Fibroblast of lung (primary cell): ENCODE measurements at regions not wholly inside any gene's neighbourhood (a gene's known extent, or its start where the extent isn't known, plus 50 kb on each side); places are given as distances from the start of the nearest gene placed in this dataset.

Experiments used
- DNase-seq, 2 donors: peaks; one replicate each; pipeline versions ENCODE4 v3.0.0 to v3.0.0-alpha.2; 2010; ENCODE audit warnings: low read depth in 2 of 2
- H2AFZ ChIP-seq: 2 replicates; pipeline ENCODE4 v1.5.1; 2012; ENCODE audit warnings: low read length, control low read depth, inconsistent platforms
- H3K27ac ChIP-seq: 2 replicates; pipeline ENCODE4 v1.5.1; 2011; ENCODE audit warnings: low read length, control low read depth; ENCODE audit not compliant: insufficient read depth
- H3K27me3 ChIP-seq: 2 replicates; pipeline ENCODE4 v1.5.1; 2011; ENCODE audit warnings: mild to moderate bottlenecking, low read length; ENCODE audit not compliant: control insufficient read depth, insufficient read depth
- H3K36me3 ChIP-seq: 2 replicates; pipeline ENCODE4 v1.5.1; 2011; ENCODE audit warnings: low read length; ENCODE audit not compliant: control insufficient read depth, insufficient read depth
- H3K4me1 ChIP-seq: 2 replicates; pipeline ENCODE4 v1.5.1; 2011; ENCODE audit warnings: low read length; ENCODE audit not compliant: control insufficient read depth, insufficient read depth; ENCODE audit errors: extremely low read depth
- H3K4me2 ChIP-seq: 2 replicates; pipeline ENCODE4 v1.5.1; 2011; ENCODE audit warnings: low read length, control low read depth; ENCODE audit not compliant: insufficient read depth; ENCODE audit errors: extremely low read depth
- H3K4me3 ChIP-seq, 4 experiments: fragments of 200-600 bp in 1 of 4; sonication (generic) in 1 of 4; replicated peaks in 1 of 4; 2 replicates each; pipeline ENCODE4 v1.5.1; 2011 to 2016; ENCODE audit warnings: low read length in 4 of 4, low read depth in 3 of 4, mild to moderate bottlenecking in 3 of 4, control low read depth in 2 of 4, inconsistent platforms in 1 of 4, mixed read lengths in 1 of 4; ENCODE audit not compliant: insufficient read depth in 1 of 4; ENCODE audit errors: control extremely low read depth in 1 of 4
- H3K79me2 ChIP-seq: 2 replicates; pipeline ENCODE4 v1.5.1; 2012; ENCODE audit warnings: mild to moderate bottlenecking, low read length, inconsistent platforms; ENCODE audit not compliant: control insufficient read depth, insufficient read depth
- H3K9ac ChIP-seq: 2 replicates; pipeline ENCODE4 v1.5.1; 2011; ENCODE audit warnings: mild to moderate bottlenecking, low read length, control low read depth; ENCODE audit not compliant: insufficient read depth
- H3K9me3 ChIP-seq: 2 replicates; pipeline ENCODE4 v1.5.1; 2012; ENCODE audit warnings: low read depth, low read length; ENCODE audit not compliant: control insufficient read depth, insufficient read depth
- H4K20me1 ChIP-seq: 2 replicates; pipeline ENCODE4 v1.5.1; 2011; ENCODE audit warnings: low read length; ENCODE audit not compliant: control insufficient read depth, insufficient read depth; ENCODE audit errors: extremely low read depth
- EZH2 ChIP-seq: IDR thresholded peaks from 2 replicates; pipeline ENCODE4 v1.5.1; 2012; ENCODE audit warnings: low read length, control low read depth, mild to moderate bottlenecking; ENCODE audit errors: missing control alignments
- TF ChIP-seq, protein P1 (sequence below), 2 donors: IDR thresholded peaks in 1 of 2; conservative IDR thresholded peaks in 1 of 2; 1 replicate in 1 of 2; 2 replicates in 1 of 2; pipeline ENCODE4 v1.5.1; 2011 to 2012; ENCODE audit warnings: low read length in 2 of 2, control low read depth in 1 of 2, inconsistent platforms in 1 of 2, low read depth in 1 of 2, mild to moderate bottlenecking in 1 of 2

DNA sequence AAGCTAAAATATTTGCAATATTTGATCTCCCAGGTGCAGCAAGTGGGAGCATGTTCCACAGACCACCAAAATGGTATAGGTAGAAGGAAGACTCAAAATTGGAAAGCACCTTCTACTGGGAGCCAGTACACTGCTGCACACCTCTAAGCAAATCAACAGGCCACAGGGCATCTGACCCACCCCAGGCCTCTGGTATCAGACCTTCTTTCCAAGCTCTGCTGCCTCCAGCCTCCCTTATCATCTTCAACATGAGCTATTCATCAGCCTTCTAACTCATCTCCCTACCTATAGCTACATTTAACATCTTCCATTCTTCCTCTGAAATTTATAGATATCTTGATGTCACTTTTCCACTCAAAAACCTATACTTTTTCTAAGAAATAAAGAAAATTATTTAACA, 294.8 kb downstream of the ZEB2 start:
- Histone ChIP-seq H3K4me2 (no peak overlapping the region), H3K4me3 (no peak overlapping the region), H3K27ac (no peak overlapping the region), H3K9ac (no peak overlapping the region), H3K79me2 (no peaks in the 10 kb centered on the region), H3K4me1 (no peaks in the 10 kb centered on the region), H4K20me1 (no peaks in the 10 kb centered on the region), H3K36me3 (no peaks in the 10 kb centered on the region), H3K9me3 (no peaks in the 10 kb centered on the region), H3K27me3 (no peaks in the 10 kb centered on the region), H2AFZ (no peak overlapping the region)
- TF ChIP-seq, protein P1, sequence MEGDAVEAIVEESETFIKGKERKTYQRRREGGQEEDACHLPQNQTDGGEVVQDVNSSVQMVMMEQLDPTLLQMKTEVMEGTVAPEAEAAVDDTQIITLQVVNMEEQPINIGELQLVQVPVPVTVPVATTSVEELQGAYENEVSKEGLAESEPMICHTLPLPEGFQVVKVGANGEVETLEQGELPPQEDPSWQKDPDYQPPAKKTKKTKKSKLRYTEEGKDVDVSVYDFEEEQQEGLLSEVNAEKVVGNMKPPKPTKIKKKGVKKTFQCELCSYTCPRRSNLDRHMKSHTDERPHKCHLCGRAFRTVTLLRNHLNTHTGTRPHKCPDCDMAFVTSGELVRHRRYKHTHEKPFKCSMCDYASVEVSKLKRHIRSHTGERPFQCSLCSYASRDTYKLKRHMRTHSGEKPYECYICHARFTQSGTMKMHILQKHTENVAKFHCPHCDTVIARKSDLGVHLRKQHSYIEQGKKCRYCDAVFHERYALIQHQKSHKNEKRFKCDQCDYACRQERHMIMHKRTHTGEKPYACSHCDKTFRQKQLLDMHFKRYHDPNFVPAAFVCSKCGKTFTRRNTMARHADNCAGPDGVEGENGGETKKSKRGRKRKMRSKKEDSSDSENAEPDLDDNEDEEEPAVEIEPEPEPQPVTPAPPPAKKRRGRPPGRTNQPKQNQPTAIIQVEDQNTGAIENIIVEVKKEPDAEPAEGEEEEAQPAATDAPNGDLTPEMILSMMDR (conservative IDR thresholded peaks at IDR 0.05 in 1 of 2, IDR thresholded peaks at IDR 0.05 in 1 of 2; ENCODE audit: low read depth in 1 of 2, low read length in 2 of 2), result no peak
- no peak for TF ChIP-seq EZH2
- no peak for DNase-seq

DNA sequence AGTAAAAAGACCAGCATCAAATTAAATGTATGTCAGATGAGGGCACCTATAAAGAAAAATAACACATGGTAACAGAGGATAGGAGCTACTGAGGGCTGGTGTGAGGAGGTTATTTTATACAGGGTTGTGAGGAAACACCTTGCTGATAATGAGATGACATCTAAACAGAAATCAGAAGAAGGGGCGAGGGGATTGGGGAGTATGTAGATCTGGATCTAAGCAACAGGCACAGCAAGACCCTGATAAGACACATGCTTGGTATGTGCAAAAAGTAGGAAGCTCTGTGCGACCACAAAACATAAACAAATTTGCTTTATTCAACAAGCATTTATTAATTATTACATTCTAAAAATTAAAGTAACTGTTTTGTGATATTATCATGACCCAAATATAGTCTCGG, 295.4 kb downstream of the ZEB2 start:
- no peak for DNase-seq
- TF ChIP-seq, protein P1 (conservative IDR thresholded peaks at IDR 0.05 in 1 of 2, IDR thresholded peaks at IDR 0.05 in 1 of 2; ENCODE audit: low read depth in 1 of 2, low read length in 2 of 2), result no peak
- TF ChIP-seq EZH2, result no peak
- Histone ChIP-seq H4K20me1 (no peaks in the 10 kb centered on the region), H3K4me1 (no peaks in the 10 kb centered on the region), H3K4me3 (no peak overlapping the region), H3K9ac (no peak overlapping the region), H3K36me3 (no peaks in the 10 kb centered on the region), H2AFZ (no peak overlapping the region), H3K9me3 (no peaks in the 10 kb centered on the region), H3K4me2 (no peak overlapping the region), H3K27me3 (no peaks in the 10 kb centered on the region), H3K79me2 (no peaks in the 10 kb centered on the region), H3K27ac (no peak overlapping the region)

DNA sequence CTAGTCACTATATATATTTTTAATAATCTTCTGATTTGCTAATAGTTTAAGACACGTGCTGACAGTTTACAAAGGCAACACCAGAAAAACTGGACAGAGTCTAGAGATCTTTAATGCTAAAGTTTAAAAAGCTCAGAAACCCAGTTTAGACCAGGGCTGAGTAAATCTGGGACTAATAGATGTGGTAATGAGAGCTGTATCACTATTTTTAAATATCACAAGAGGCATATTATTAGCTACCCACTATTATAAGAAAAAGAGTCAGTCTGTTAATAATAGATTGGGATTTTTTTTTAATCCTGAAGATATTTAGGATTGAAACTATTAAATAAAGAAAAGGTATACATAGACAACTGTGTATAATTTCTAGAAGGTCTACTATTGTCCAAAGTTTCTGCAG, 299.9 kb downstream of the ZEB2 start:
- H3K36me3 ChIP-seq, result no peaks in the 10 kb centered on the region
- no peaks in the 10 kb centered on the region for H3K79me2 ChIP-seq
- H3K9ac ChIP-seq, result no peak overlapping the region
- no peak overlapping the region for H2AFZ ChIP-seq
- H3K4me3 ChIP-seq, result no peak overlapping the region
- no peaks in the 10 kb centered on the region for H4K20me1 ChIP-seq
- H3K27ac ChIP-seq, result no peak overlapping the region
- no peaks in the 10 kb centered on the region for H3K27me3 ChIP-seq
- no peak for DNase-seq
- no peaks in the 10 kb centered on the region for H3K4me1 ChIP-seq
- TF ChIP-seq EZH2, result no peak
- TF ChIP-seq, protein P1 (conservative IDR thresholded peaks at IDR 0.05 in 1 of 2, IDR thresholded peaks at IDR 0.05 in 1 of 2; ENCODE audit: low read depth in 1 of 2, low read length in 2 of 2), result no peak
- H3K9me3 ChIP-seq, result no peaks in the 10 kb centered on the region
- no peak overlapping the region for H3K4me2 ChIP-seq
